HEK293 (cell line): ENCODE measurements at regions not wholly inside any gene's neighbourhood (a gene's known extent, or its start where the extent isn't known, plus 50 kb on each side); places are given as distances from the start of the nearest gene placed in this dataset.

Experiments
- CTCF ChIP-seq: fragments of 450-650 bp; formaldehyde crosslinking; IDR thresholded peaks from 2 replicates; pipeline ENCODE4 v1.5.1; 2016; ENCODE audit warnings: missing biosample characterization, missing genetic modification characterization
- MZF1 ChIP-seq: fragments of 450-650 bp; formaldehyde crosslinking; IDR thresholded peaks from 2 replicates; pipeline ENCODE4 v1.5.1; 2017; ENCODE audit warnings: missing biosample characterization, missing genetic modification characterization, borderline replicate concordance
- PRDM4 ChIP-seq: fragments of 450-650 bp; formaldehyde crosslinking; IDR thresholded peaks from 2 replicates; pipeline ENCODE4 v1.5.1; 2017; ENCODE audit warnings: missing biosample characterization, missing genetic modification characterization
- REST ChIP-seq: fragments of 450-650 bp; formaldehyde crosslinking; IDR thresholded peaks from 2 replicates; pipeline ENCODE4 v1.5.1; 2016; ENCODE audit warnings: missing biosample characterization, missing genetic modification characterization
- YY2 ChIP-seq: fragments of 450-650 bp; formaldehyde crosslinking; IDR thresholded peaks from 2 replicates; pipeline ENCODE4 v1.5.1; 2016; ENCODE audit warnings: missing biosample characterization, missing genetic modification characterization
- ZBTB11 ChIP-seq: fragments of 450-650 bp; formaldehyde crosslinking; conservative IDR thresholded peaks from 2 replicates; pipeline ENCODE4 v1.5.1; 2016; ENCODE audit warnings: low read depth, missing biosample characterization, missing genetic modification characterization
- ZBTB8A ChIP-seq: fragments of 450-650 bp; formaldehyde crosslinking; IDR thresholded peaks from 2 replicates; pipeline ENCODE4 v1.5.1; 2016; ENCODE audit warnings: missing biosample characterization, missing genetic modification characterization
- ZNF423 ChIP-seq: fragments of 450-650 bp; formaldehyde crosslinking; IDR thresholded peaks from 2 replicates; pipeline ENCODE4 v1.5.1; 2016; ENCODE audit warnings: missing biosample characterization, missing genetic modification characterization
- ZNF433 ChIP-seq: fragments of 450-650 bp; formaldehyde crosslinking; IDR thresholded peaks from 2 replicates; pipeline ENCODE4 v1.5.1; 2016; ENCODE audit warnings: missing biosample characterization, missing genetic modification characterization, low read depth
- ZNF639 ChIP-seq: fragments of 450-650 bp; formaldehyde crosslinking; IDR thresholded peaks from 2 replicates; pipeline ENCODE4 v1.5.1; 2016; ENCODE audit warnings: missing biosample characterization, missing genetic modification characterization

- TF ChIP-seq MZF1 (tag by site-specific recombination) (no peak), CTCF (tag by site-specific recombination) (no peak), ZBTB11 (tag by site-specific recombination) (no peak), ZNF423 (tag by site-specific recombination) (no peak), PRDM4 (tag by site-specific recombination) (no peak), REST (tag by site-specific recombination) (no peak), ZNF639 (no peak), YY2 (tag by site-specific recombination) (no peak), ZNF433 (no peak), ZBTB8A (tag by site-specific recombination) (no peak)
Observed at GRCh38 chr16:86289907-86290306, 220.4 kb upstream of the FOXF1 start.
